C4-2B (cell line): ENCODE measurements at regions not wholly inside any gene's neighbourhood (a gene's known extent, or its start where the extent isn't known, plus 50 kb on each side); places are given as distances from the start of the nearest gene placed in this dataset.

ENCODE experiments used
- CTCF ChIP-seq: fragments of 450-650 bp; conservative IDR thresholded peaks from 2 replicates; pipeline ENCODE4 v1.5.1; 2017; ENCODE audit warnings: mild to moderate bottlenecking
- ZFX ChIP-seq: fragments of 450-650 bp; IDR thresholded peaks from 2 replicates; pipeline ENCODE4 v1.6.1; 2017

DNA sequence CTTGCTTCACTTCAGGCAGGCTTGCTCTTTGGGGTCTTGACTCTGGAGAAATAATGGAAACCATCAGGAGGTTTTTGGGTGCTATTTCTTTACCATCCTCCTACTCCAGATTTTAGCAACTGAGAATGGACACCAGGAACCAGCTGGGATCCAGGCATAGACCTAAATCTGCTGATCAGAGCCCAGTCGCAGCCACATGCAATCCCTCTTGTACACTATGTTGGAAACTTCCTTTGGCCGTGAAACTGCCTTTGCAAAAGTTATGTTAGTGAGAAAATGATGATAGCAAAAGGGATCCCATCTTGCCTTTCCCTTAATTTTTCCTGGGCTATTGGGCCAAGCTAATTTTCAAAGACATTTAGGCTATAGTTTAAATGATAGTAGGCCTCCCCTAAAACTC, 158.8 kb upstream of the ARL4C start:
- TF ChIP-seq CTCF = no peak
- no peak for TF ChIP-seq ZFX
